CD4-positive, alpha-beta T cell treated with Interleukin-1 beta for 1 hour (primary cell): ENCODE measurements at regions not wholly inside any gene's neighbourhood (a gene's known extent, or its start where the extent isn't known, plus 50 kb on each side); places are given as distances from the start of the nearest gene placed in this dataset.
A peak's percentile ranks its signal among the peaks of the same experiment; 100 is the strongest.
"Not testable (repeated sequence)": the region's sequence is repeated elsewhere in the genome, so short reads cannot be mapped to it uniquely, and the experiment has no call there.

Experiments
- DNase-seq, 2 donors: peaks; one replicate each; pipeline ENCODE4 v3.0.0-alpha.2; 2020 to 2022

GRCh38 chr10:5576780-5577624, 52.2 kb downstream of the CALML3 start:
- DNase-seq = no peak

DNA sequence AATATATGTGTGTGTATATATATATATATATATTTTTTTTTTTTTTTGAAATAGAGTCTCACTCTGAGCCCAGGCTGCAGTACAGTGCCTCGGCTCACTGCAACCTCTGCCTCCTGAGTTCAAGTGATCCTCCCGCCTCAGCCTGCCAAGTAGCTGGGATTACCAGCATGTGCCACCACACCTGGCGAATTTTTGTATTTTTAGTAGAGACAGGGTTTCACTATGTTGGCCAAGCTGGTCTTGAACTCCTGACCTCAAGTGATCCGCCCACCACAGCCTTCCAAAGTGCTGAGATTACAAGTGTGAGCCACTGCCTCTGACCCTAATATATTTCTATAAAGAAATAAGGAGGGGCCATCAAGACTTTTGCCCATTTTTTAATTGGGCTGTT, 55.3 kb downstream of the CALML3 start:
- not testable (repeated sequence) for DNase-seq

DNA sequence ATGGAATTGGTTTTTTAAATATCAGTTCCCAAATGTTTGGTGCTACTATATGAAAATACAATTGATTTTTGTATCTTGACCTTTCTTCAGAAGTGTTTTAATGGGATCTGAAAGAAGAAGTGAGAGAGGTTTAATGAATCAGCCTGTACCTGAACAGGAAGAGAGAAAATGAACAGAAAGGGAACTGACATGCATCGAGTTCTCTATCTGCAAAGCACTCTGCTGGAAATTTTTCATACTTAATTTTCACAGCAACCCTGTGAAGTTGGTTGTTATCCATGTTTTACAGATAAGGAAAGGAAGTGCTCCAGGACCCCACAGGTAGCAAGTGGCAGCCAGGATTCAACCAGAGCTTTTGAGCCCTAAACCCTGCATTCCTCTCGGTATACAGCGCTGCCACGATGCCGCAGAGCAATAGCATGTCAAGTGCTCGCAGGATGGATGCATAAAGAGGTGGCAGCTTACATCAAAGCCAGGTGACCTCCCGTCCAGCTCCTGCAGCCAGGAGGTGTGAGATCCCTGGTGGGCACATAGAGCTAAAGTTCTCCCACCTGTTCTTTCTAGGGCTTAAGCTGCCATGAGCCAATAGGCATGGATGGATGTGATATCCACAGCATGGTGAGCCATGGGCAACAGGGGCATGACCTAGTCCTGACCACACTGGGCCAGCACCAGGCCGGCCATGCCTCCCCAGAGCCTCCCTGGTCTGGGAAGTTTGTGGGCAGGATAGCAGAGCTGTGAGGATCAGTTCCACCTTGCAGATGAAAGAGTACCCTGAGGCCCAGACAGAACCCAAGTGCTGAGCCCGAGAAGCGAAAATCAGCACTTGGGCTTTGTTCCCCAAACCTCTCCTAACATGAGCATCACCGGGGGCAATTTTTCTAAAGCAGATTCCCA, 57.2 kb downstream of the CALML3 start:
- no peak for DNase-seq

DNA sequence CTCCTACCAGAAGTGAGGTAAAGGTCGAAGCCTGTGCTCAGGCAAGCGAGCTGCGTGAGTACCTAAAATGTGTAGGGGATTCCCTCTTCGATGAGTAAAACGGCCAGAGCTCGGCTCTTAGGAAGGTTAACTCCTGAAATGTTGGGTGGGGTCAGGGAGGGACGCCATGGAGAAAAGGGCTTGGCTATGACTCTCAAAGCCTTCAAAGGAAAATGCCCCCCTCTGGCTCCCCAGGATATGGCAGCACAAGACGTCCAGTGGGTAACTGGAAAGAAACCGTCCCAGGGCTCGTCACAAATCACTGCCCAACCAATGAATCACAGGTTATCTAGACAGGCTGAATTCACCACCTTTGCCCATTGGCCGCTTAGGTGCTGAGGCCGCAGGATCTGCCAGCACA, 58.0 kb downstream of the CALML3 start:
- DNase-seq = no peak

- peak in 1 of 2 donors; percentile 11 for DNase-seq
These were observed 58.9 kb downstream of the CALML3 start for GRCh38 chr10:5583525-5584175.

- DNase-seq = no peak
These were observed 60.2 kb downstream of the CALML3 start for GRCh38 chr10:5584895-5585516.

DNA sequence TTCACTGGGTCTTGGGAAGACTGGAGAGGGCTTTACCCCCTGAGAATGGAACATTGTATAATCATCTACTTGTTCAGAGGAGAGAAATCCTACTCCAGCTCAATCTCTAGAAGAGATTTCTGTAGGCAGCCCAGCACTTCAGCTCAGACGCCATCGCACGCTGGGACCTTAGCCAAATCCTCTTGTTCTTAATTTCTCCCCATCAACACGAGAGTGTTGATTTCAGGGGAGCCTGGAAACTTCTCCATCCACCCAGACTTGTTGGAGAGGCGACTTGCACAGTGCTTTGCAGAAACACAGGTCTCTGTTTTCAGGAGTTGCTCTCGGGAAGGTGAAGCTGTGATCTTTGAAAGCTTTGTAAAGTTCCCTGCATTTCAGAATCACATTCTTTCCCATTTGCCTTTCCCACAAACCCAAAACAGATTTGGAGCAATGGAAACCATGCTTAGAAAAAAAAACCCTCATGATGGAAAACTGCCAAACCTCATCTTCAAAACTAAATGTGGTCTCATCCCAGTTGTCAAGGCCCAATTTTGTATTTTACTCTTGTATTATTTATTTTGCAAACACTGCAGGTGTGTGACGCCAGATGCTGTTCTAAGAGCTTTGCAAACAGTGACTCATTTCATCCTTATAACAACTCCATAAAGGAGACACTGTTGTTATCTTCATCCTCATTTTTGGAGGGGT, 60.9 kb downstream of the CALML3 start:
- no peak for DNase-seq

DNA sequence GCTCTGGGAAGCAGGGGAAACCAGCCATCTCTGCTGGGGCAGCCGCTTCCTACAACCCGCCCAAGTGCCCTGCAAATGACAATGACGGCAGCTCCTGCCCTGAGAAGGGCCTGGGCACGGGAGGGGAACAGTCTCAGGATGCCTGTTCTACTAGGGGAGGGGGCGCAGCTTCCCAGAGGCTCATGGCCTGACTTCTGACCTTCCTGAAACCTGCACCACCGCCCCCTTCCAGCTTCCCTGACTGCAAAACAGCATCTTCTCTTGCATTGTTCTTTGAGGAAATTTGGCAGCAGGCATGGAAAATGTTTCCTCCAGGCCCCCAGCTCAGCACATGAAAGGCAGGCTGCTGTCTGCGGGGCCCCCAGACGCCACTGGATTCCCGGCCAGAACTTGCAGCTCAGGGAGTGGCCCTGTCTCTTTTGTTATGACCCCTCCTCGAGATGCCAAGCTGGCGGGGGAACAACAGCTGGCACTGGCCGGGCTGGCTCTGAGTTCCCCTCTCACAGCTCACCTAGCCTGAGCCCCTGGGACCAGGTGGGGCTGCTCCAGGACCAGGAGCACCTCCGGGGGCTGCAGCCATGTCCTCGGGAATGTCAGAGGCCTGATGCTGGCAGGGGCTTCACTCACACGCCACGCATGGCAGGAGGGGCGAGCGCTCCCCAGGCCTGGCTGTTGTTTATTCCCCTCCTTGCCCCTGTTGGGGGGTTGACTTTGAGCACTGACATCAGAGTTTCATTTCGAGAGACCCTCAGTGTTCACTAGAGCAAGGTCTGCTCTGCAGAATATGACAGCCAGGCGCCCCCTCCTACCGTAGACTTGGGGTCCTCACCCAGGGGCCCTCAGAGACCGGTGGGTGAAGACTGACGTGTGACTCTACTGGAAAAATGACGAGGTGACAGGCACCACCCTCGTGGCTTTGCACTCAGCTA, 62.7 kb downstream of the CALML3 start:
- DNase-seq = no peak

- no peak for DNase-seq
These were observed 63.3 kb downstream of the CALML3 start for GRCh38 chr10:5588080-5588453.

DNA sequence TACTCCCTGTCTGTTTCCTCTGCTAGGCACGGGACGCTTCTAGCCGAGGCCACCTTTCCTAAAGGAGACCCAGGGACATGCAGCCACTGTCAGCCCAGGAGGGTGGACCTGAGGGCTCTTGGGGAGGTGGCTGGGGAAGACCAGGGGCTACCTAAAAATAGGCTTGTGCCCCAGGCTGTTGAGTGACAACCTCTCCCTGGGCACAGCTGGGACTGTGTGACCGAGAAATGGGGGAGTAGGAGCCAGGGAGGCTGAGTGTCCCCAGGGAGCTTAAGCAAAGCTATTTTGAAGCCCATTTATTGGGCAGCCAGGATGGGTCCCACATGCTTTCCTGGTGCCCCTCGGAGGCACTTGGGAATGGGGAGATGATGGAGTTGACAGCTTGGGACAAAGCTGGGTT, 63.8 kb downstream of the CALML3 start:
- DNase-seq = no peak
